Fibroblast of lung (primary cell): ENCODE measurements at regions not wholly inside any gene's neighbourhood (a gene's known extent, or its start where the extent isn't known, plus 50 kb on each side); places are given as distances from the start of the nearest gene placed in this dataset.

ENCODE experiments used
- DNase-seq, 2 donors: peaks; one replicate each; pipeline versions ENCODE4 v3.0.0 to v3.0.0-alpha.2; 2010; ENCODE audit warnings: low read depth in 2 of 2
- H2AFZ ChIP-seq: 2 replicates; pipeline ENCODE4 v1.5.1; 2012; ENCODE audit warnings: low read length, control low read depth, inconsistent platforms
- H3K27ac ChIP-seq: 2 replicates; pipeline ENCODE4 v1.5.1; 2011; ENCODE audit warnings: low read length, control low read depth; ENCODE audit not compliant: insufficient read depth
- H3K27me3 ChIP-seq: 2 replicates; pipeline ENCODE4 v1.5.1; 2011; ENCODE audit warnings: mild to moderate bottlenecking, low read length; ENCODE audit not compliant: control insufficient read depth, insufficient read depth
- H3K36me3 ChIP-seq: 2 replicates; pipeline ENCODE4 v1.5.1; 2011; ENCODE audit warnings: low read length; ENCODE audit not compliant: control insufficient read depth, insufficient read depth
- H3K4me1 ChIP-seq: 2 replicates; pipeline ENCODE4 v1.5.1; 2011; ENCODE audit warnings: low read length; ENCODE audit not compliant: control insufficient read depth, insufficient read depth; ENCODE audit errors: extremely low read depth
- H3K4me2 ChIP-seq: 2 replicates; pipeline ENCODE4 v1.5.1; 2011; ENCODE audit warnings: low read length, control low read depth; ENCODE audit not compliant: insufficient read depth; ENCODE audit errors: extremely low read depth
- H3K4me3 ChIP-seq, 4 experiments: fragments of 200-600 bp in 1 of 4; sonication (generic) in 1 of 4; replicated peaks in 1 of 4; 2 replicates each; pipeline ENCODE4 v1.5.1; 2011 to 2016; ENCODE audit warnings: low read length in 4 of 4, low read depth in 3 of 4, mild to moderate bottlenecking in 3 of 4, control low read depth in 2 of 4, inconsistent platforms in 1 of 4, mixed read lengths in 1 of 4; ENCODE audit not compliant: insufficient read depth in 1 of 4; ENCODE audit errors: control extremely low read depth in 1 of 4
- H3K79me2 ChIP-seq: 2 replicates; pipeline ENCODE4 v1.5.1; 2012; ENCODE audit warnings: mild to moderate bottlenecking, low read length, inconsistent platforms; ENCODE audit not compliant: control insufficient read depth, insufficient read depth
- H3K9ac ChIP-seq: 2 replicates; pipeline ENCODE4 v1.5.1; 2011; ENCODE audit warnings: mild to moderate bottlenecking, low read length, control low read depth; ENCODE audit not compliant: insufficient read depth
- H3K9me3 ChIP-seq: 2 replicates; pipeline ENCODE4 v1.5.1; 2012; ENCODE audit warnings: low read depth, low read length; ENCODE audit not compliant: control insufficient read depth, insufficient read depth
- H4K20me1 ChIP-seq: 2 replicates; pipeline ENCODE4 v1.5.1; 2011; ENCODE audit warnings: low read length; ENCODE audit not compliant: control insufficient read depth, insufficient read depth; ENCODE audit errors: extremely low read depth
- EZH2 ChIP-seq: IDR thresholded peaks from 2 replicates; pipeline ENCODE4 v1.5.1; 2012; ENCODE audit warnings: low read length, control low read depth, mild to moderate bottlenecking; ENCODE audit errors: missing control alignments
- TF ChIP-seq, protein P1 (sequence below), 2 donors: IDR thresholded peaks in 1 of 2; conservative IDR thresholded peaks in 1 of 2; 1 replicate in 1 of 2; 2 replicates in 1 of 2; pipeline ENCODE4 v1.5.1; 2011 to 2012; ENCODE audit warnings: low read length in 2 of 2, control low read depth in 1 of 2, inconsistent platforms in 1 of 2, low read depth in 1 of 2, mild to moderate bottlenecking in 1 of 2

DNA sequence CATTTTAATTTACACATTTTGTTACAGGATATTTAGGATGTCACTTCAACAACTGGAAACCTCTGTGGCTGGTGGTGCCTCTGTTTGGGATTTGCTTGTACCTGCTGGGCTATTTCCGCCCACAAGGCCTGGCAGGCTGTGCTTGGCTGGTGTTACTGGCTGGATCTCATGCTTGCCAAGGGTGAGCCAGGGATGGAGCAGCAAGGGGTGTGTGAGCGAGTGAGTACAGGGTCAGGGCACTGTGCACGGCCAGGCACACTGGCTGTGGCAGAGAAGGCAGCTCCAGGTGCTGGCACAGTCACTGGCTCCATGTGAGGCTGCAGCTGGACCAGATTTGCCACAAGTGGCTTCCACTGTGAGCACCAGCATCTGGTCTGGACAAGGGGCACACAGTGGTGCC lies 1254.8 kb downstream of the SLITRK5 start:
- H3K4me1 ChIP-seq, result no peaks in the 10 kb centered on the region
- H3K4me2 ChIP-seq, result no peak overlapping the region
- H3K79me2 ChIP-seq, result no peaks in the 10 kb centered on the region
- no peak for DNase-seq
- H2AFZ ChIP-seq, result no peak overlapping the region
- TF ChIP-seq EZH2, result no peak
- TF ChIP-seq, protein P1, sequence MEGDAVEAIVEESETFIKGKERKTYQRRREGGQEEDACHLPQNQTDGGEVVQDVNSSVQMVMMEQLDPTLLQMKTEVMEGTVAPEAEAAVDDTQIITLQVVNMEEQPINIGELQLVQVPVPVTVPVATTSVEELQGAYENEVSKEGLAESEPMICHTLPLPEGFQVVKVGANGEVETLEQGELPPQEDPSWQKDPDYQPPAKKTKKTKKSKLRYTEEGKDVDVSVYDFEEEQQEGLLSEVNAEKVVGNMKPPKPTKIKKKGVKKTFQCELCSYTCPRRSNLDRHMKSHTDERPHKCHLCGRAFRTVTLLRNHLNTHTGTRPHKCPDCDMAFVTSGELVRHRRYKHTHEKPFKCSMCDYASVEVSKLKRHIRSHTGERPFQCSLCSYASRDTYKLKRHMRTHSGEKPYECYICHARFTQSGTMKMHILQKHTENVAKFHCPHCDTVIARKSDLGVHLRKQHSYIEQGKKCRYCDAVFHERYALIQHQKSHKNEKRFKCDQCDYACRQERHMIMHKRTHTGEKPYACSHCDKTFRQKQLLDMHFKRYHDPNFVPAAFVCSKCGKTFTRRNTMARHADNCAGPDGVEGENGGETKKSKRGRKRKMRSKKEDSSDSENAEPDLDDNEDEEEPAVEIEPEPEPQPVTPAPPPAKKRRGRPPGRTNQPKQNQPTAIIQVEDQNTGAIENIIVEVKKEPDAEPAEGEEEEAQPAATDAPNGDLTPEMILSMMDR (conservative IDR thresholded peaks at IDR 0.05 in 1 of 2, IDR thresholded peaks at IDR 0.05 in 1 of 2; ENCODE audit: low read depth in 1 of 2, low read length in 2 of 2), result no peak
- no peak overlapping the region for H3K4me3 ChIP-seq
- H3K36me3 ChIP-seq, result no peaks in the 10 kb centered on the region
- H3K9ac ChIP-seq, result no peak overlapping the region
- no peak overlapping the region for H3K27ac ChIP-seq
- no peaks in the 10 kb centered on the region for H3K9me3 ChIP-seq
- H3K27me3 ChIP-seq, result no peaks in the 10 kb centered on the region
- no peaks in the 10 kb centered on the region for H4K20me1 ChIP-seq

DNA sequence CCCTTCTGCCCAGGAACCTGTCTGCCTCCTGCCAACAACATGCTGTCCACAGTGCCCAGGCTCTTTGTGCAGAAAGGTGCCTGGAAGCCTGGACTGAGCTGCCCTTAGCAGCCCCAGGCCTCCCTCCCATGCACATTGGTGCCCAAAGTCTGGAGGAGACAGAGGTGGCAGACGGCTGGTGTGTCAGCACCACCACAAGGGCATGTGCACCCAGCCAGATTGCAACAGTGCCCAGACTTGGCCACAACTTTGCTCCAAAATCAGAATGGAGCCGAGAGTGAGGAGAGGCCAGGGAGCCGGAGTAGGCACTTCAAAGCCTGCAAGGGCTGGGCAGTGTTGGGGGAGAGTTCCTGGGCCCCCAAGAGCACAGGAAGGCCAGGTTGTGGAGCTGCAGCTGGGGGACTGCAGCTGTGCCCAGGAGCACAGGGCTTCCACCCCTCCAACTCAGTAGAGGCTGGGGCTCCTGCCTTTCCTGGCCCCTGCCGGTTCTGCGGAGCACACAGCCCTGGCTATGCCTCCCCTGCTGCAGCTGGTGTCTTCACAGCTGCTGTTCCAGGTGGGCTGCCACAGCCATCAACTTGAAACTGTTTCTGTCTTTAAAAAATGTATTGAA lies 1255.8 kb downstream of the SLITRK5 start:
- no peak for TF ChIP-seq EZH2
- TF ChIP-seq, protein P1 (conservative IDR thresholded peaks at IDR 0.05 in 1 of 2, IDR thresholded peaks at IDR 0.05 in 1 of 2; ENCODE audit: low read depth in 1 of 2, low read length in 2 of 2), result no peak
- Histone ChIP-seq H3K9ac (no peak overlapping the region), H3K36me3 (no peaks in the 10 kb centered on the region), H3K4me2 (no peak overlapping the region), H2AFZ (no peak overlapping the region), H3K27ac (no peak overlapping the region), H3K27me3 (no peaks in the 10 kb centered on the region), H3K4me1 (no peaks in the 10 kb centered on the region), H4K20me1 (no peaks in the 10 kb centered on the region), H3K79me2 (no peaks in the 10 kb centered on the region), H3K9me3 (no peaks in the 10 kb centered on the region), H3K4me3 (no peak overlapping the region)
- DNase-seq, result no peak

GRCh38 chr13:88932950-88933349 lies 1261.8 kb downstream of the SLITRK5 start:
- no peaks in the 10 kb centered on the region for H3K27me3 ChIP-seq
- no peak overlapping the region for H3K4me3 ChIP-seq
- no peaks in the 10 kb centered on the region for H3K79me2 ChIP-seq
- H3K9ac ChIP-seq, result no peak overlapping the region
- peak; percentile 4 to 9 for DNase-seq
- H3K36me3 ChIP-seq, result no peaks in the 10 kb centered on the region
- TF ChIP-seq, protein P1 (conservative IDR thresholded peaks at IDR 0.05 in 1 of 2, IDR thresholded peaks at IDR 0.05 in 1 of 2; ENCODE audit: low read depth in 1 of 2, low read length in 2 of 2), result no peak
- no peak for TF ChIP-seq EZH2
- no peak overlapping the region for H3K27ac ChIP-seq
- H4K20me1 ChIP-seq, result no peaks in the 10 kb centered on the region
- H3K4me1 ChIP-seq, result no peaks in the 10 kb centered on the region
- H3K9me3 ChIP-seq, result no peaks in the 10 kb centered on the region
- no peak overlapping the region for H2AFZ ChIP-seq
- H3K4me2 ChIP-seq, result no peak overlapping the region
